ENCODE measurements at regions not wholly inside any gene's neighbourhood (a gene's known extent, or its start where the extent isn't known, plus 50 kb on each side); places are given as distances from the start of the nearest gene placed in this dataset.

- Mint-ChIP-seq H3K27me3 (ENCODE audit: low read depth) (no peaks in the 10 kb centered on the region), H3K27ac (no peak overlapping the region), H3K36me3 (ENCODE audit: low read depth) (no peaks in the 10 kb centered on the region), H3K9me3 (ENCODE audit: insufficient read depth) (peaks cover 3% of the 10 kb centered on the region), H3K4me3 (no peak overlapping the region), H3K4me1 (ENCODE audit: low read depth) (no peaks in the 10 kb centered on the region)
- ATAC-seq (no peak), DNase-seq (no peak)
- ChIA-PET CTCF (no interaction called here), POLR2A (no interaction called here)
These were observed 63.8 kb upstream of the RXFP2 start for GRCh38 chr13:31675440-31675953.

- H3K36me3 Mint-ChIP-seq (ENCODE audit: low read depth) = no peaks in the 10 kb centered on the region
- ATAC-seq (no peak), DNase-seq (no peak)
- no peak overlapping the region for H3K27ac Mint-ChIP-seq
- H3K4me1 Mint-ChIP-seq (ENCODE audit: low read depth) = no peaks in the 10 kb centered on the region
- H3K9me3 Mint-ChIP-seq (ENCODE audit: insufficient read depth) = peaks cover 3% of the 10 kb centered on the region
- ChIA-PET CTCF (no interaction called here), POLR2A (no interaction called here)
- no peaks in the 10 kb centered on the region for H3K27me3 Mint-ChIP-seq (ENCODE audit: low read depth)
- H3K4me3 Mint-ChIP-seq = no peak overlapping the region
These were observed 58.2 kb upstream of the RXFP2 start for GRCh38 chr13:31681133-31681532.

- DNase-seq (no peak), ATAC-seq (no peak)
- POLR2A ChIA-PET = no interaction called here
- no peaks in the 10 kb centered on the region for H3K4me1 Mint-ChIP-seq (ENCODE audit: low read depth)
- peaks cover 3% of the 10 kb centered on the region for H3K9me3 Mint-ChIP-seq (ENCODE audit: insufficient read depth)
- no peak overlapping the region for H3K4me3 Mint-ChIP-seq
- no peak overlapping the region for H3K27ac Mint-ChIP-seq
- H3K36me3 Mint-ChIP-seq (ENCODE audit: low read depth) = no peaks in the 10 kb centered on the region
- CTCF ChIA-PET = no interaction called here
- H3K27me3 Mint-ChIP-seq (ENCODE audit: low read depth) = no peaks in the 10 kb centered on the region
These were observed 54.9 kb upstream of the RXFP2 start for GRCh38 chr13:31684466-31684865.

GRCh38 chr13:31686670-31687425 is 52.5 kb upstream of the RXFP2 start:
- Mint-ChIP-seq H3K4me1 (ENCODE audit: low read depth) (no peaks in the 10 kb centered on the region), H3K27me3 (ENCODE audit: low read depth) (no peaks in the 10 kb centered on the region), H3K27ac (no peak overlapping the region), H3K36me3 (ENCODE audit: low read depth) (no peaks in the 10 kb centered on the region), H3K9me3 (ENCODE audit: insufficient read depth) (no peaks in the 10 kb centered on the region), H3K4me3 (no peak overlapping the region)
- POLR2A ChIA-PET = no interaction called here
- no peak for DNase-seq
- ATAC-seq = no peak
- CTCF ChIA-PET = no interaction called here

All from activated CD8-positive, alpha-beta T cell treated with anti-CD3 and anti-CD28 coated beads, Interleukin-2, amount 10 ng/mL, durations not matched to agents 7 days and 5 days (primary cell).